IMR-90 (cell line): ENCODE measurements at regions not wholly inside any gene's neighbourhood (a gene's known extent, or its start where the extent isn't known, plus 50 kb on each side); places are given as distances from the start of the nearest gene placed in this dataset.

ENCODE experiments used
- ATAC-seq: fragments of 200-7000 bp; cut with Tn5 transposase; 2 replicates; pipeline ENCODE4 v1.9.1; 2020; ENCODE audit warnings: low read depth, mild to moderate bottlenecking, moderate library complexity
- BruUV-seq: library from RNA; stranded (reverse); fragments of 400-500 nt; replicated peaks from 2 replicates; lab custom pipeline; 2021; lab: Mats Ljungman, UMichigan
- CTCF ChIA-PET: fragments of 300-600 bp; formaldehyde crosslinking; extraction: SDS; loops from one replicate; lab custom pipeline; 2021; ENCODE audit warnings: antibody characterized with exemption; lab: Yijun Ruan, JAX
- POLR2A ChIA-PET: fragments of 300-600 bp; sonication (Branson Sonifier 250); formaldehyde crosslinking; loops from one replicate; lab custom pipeline; 2022; ENCODE audit warnings: antibody characterized with exemption; ENCODE audit not compliant: unreplicated experiment; lab: Charles Lee
- DNase-seq: peaks from one replicate; pipeline ENCODE4 v3.0.0; 2013
- H2AFZ ChIP-seq: replicated peaks from 2 replicates; pipeline ENCODE3; 2013; ENCODE audit warnings: low read length, mild to moderate bottlenecking; ENCODE audit not compliant: poor library complexity
- H2AK5ac ChIP-seq: 2 replicates; pipeline ENCODE4 v1.6.1; 2013; ENCODE audit warnings: low read depth, low read length, inconsistent platforms
- H2AK9ac ChIP-seq: replicated peaks from 2 replicates; pipeline ENCODE3; 2013; ENCODE audit warnings: mild to moderate bottlenecking, low read depth, low read length, moderate library complexity; ENCODE audit not compliant: poor library complexity
- H2BK120ac ChIP-seq: 2 replicates; pipeline ENCODE4 v1.6.1; 2013; ENCODE audit warnings: low read depth, low read length, inconsistent platforms
- H2BK15ac ChIP-seq: 3 replicates; pipeline ENCODE4 v1.6.1; 2013; ENCODE audit warnings: low read depth, low read length, inconsistent platforms
- H2BK20ac ChIP-seq: 2 replicates; pipeline ENCODE4 v1.6.1; 2013; ENCODE audit warnings: low read depth, mild to moderate bottlenecking, inconsistent platforms, low read length, moderate library complexity
- H2BK5ac ChIP-seq: 2 replicates; pipeline ENCODE4 v1.6.1; 2013; ENCODE audit warnings: mild to moderate bottlenecking, low read depth, low read length, inconsistent platforms; ENCODE audit not compliant: poor library complexity, severe bottlenecking
- H3K14ac ChIP-seq: replicated peaks from 2 replicates; pipeline ENCODE4 v1.6.1; 2013; ENCODE audit warnings: low read depth, low read length, inconsistent platforms
- H3K18ac ChIP-seq: 2 replicates; pipeline ENCODE4 v1.6.1; 2013; ENCODE audit warnings: low read depth, low read length, control low read depth
- H3K23ac ChIP-seq: 2 replicates; pipeline ENCODE4 v1.6.1; 2013; ENCODE audit warnings: low read depth, low read length, inconsistent platforms
- H3K27ac ChIP-seq: 2 replicates; pipeline ENCODE4 v1.5.1; 2013; ENCODE audit warnings: mild to moderate bottlenecking, control low read depth, low read length; ENCODE audit not compliant: insufficient read depth
- H3K27me3 ChIP-seq: 2 replicates; pipeline ENCODE4 v1.6.1; 2013; ENCODE audit warnings: low read length; ENCODE audit not compliant: control insufficient read depth, insufficient read depth
- H3K36me3 ChIP-seq: 2 replicates; pipeline ENCODE4 v1.6.1; 2013; ENCODE audit warnings: low read length, mixed read lengths; ENCODE audit not compliant: control insufficient read depth, insufficient read depth
- H3K4ac ChIP-seq: 2 replicates; pipeline ENCODE4 v1.6.1; 2013; ENCODE audit warnings: low read depth, low read length, inconsistent platforms
- H3K4me1 ChIP-seq: 2 replicates; pipeline ENCODE4 v1.6.1; 2013; ENCODE audit warnings: low read length, mixed read lengths; ENCODE audit not compliant: control insufficient read depth, insufficient read depth
- H3K4me2 ChIP-seq: 2 replicates; pipeline ENCODE4 v1.6.1; 2013; ENCODE audit warnings: low read depth, mild to moderate bottlenecking, control low read depth, low read length, moderate library complexity
- H3K4me3 ChIP-seq: 2 replicates; pipeline ENCODE4 v1.5.1; 2013; ENCODE audit warnings: low read depth, mild to moderate bottlenecking, control low read depth, low read length, moderate library complexity; ENCODE audit not compliant: insufficient read depth
- H3K56ac ChIP-seq: 2 replicates; pipeline ENCODE4 v1.6.1; 2013; ENCODE audit warnings: low read length, inconsistent platforms; ENCODE audit not compliant: insufficient read depth; ENCODE audit errors: extremely low read depth
- H3K79me1 ChIP-seq, 2 experiments: 2 replicates each; pipeline ENCODE4 v1.6.1; 2013; ENCODE audit warnings: low read length in 2 of 2, inconsistent platforms in 1 of 2, low read depth in 1 of 2
- H3K9ac ChIP-seq: 2 replicates; pipeline ENCODE4 v1.6.1; 2013; ENCODE audit warnings: low read depth, low read length, control low read depth
- H3K9me1 ChIP-seq: 2 replicates; pipeline ENCODE4 v1.6.1; 2013; ENCODE audit warnings: low read length, inconsistent platforms; ENCODE audit not compliant: insufficient read depth
- H3K9me3 ChIP-seq: 2 replicates; pipeline ENCODE4 v1.6.1; 2013; ENCODE audit warnings: low read length; ENCODE audit not compliant: control insufficient read depth, insufficient read depth
- H4K20me1 ChIP-seq: 2 replicates; pipeline ENCODE4 v1.6.1; 2013; ENCODE audit warnings: low read length, inconsistent platforms; ENCODE audit not compliant: insufficient read depth
- H4K5ac ChIP-seq: 2 replicates; pipeline ENCODE4 v1.6.1; 2013; ENCODE audit warnings: mild to moderate bottlenecking, low read depth, low read length, control low read depth
- H4K8ac ChIP-seq, 2 experiments: 2 replicates each; pipeline ENCODE4 v1.6.1; 2013; ENCODE audit warnings: low read depth in 2 of 2, low read length in 2 of 2, control low read depth in 1 of 2, inconsistent platforms in 1 of 2
- H4K91ac ChIP-seq: 2 replicates; pipeline ENCODE4 v1.6.1; 2013; ENCODE audit warnings: low read depth, low read length, inconsistent platforms; ENCODE audit not compliant: insufficient read depth
- BHLHE40 ChIP-seq: fragments of 150-350 bp; IDR thresholded peaks from 2 replicates; pipeline ENCODE4 v1.6.1; 2016; ENCODE audit warnings: mild to moderate bottlenecking, low read depth, low read length
- CEBPB ChIP-seq: IDR thresholded peaks from 2 replicates; pipeline ENCODE4 v1.6.1; 2012; ENCODE audit warnings: low read depth, low read length, improper control_type of control experiment
- ELK1 ChIP-seq: fragments of 150-350 bp; IDR thresholded peaks from 2 replicates; pipeline ENCODE4 v1.6.1; 2016; ENCODE audit warnings: low read depth, mild to moderate bottlenecking, low read length, moderate library complexity, borderline replicate concordance
- FOS ChIP-seq: fragments of 150-350 bp; IDR thresholded peaks from 2 replicates; pipeline ENCODE4 v1.6.1; 2016; ENCODE audit warnings: low read depth, low read length
- MAFK ChIP-seq: IDR thresholded peaks from 2 replicates; pipeline ENCODE4 v1.6.1; 2012; ENCODE audit warnings: low read depth, low read length, improper control_type of control experiment
- MAZ ChIP-seq: IDR thresholded peaks from 2 replicates; pipeline ENCODE4 v1.6.1; 2012; ENCODE audit warnings: low read depth, mild to moderate bottlenecking, low read length, improper control_type of control experiment, moderate library complexity, borderline replicate concordance
- MXI1 ChIP-seq: IDR thresholded peaks from 2 replicates; pipeline ENCODE4 v1.6.1; 2012; ENCODE audit warnings: low read depth, mild to moderate bottlenecking, low read length, moderate library complexity, borderline replicate concordance
- NFE2L2 ChIP-seq: fragments of 150-350 bp; IDR thresholded peaks from 2 replicates; pipeline ENCODE4 v1.6.1; 2016; ENCODE audit warnings: low read depth, mild to moderate bottlenecking, low read length
- POLR2A ChIP-seq: IDR thresholded peaks from 2 replicates; pipeline ENCODE4 v1.6.1; 2012; ENCODE audit warnings: mild to moderate bottlenecking, low read depth, low read length
- WGBS, 2 experiments: methylation state at CpG; one replicate each; pipeline versions ENCODE4 v1.1.5 to v1.1.7; 2013; ENCODE audit warnings: missing lambda C conversion rate in 2 of 2; ENCODE audit not compliant: insufficient read length in 1 of 2; ENCODE audit errors: extremely low coverage in 2 of 2; 5-methylcytosine and 5-hydroxymethylcytosine counted together
- dilution Hi-C: fragments of 300-500 bp; cut with HindIII; formaldehyde crosslinking; loops from one replicate; pipeline ENCODE4 v1.14.3; 2018; ENCODE audit warnings: low sequenced_read_pairs; ENCODE audit not compliant: unreplicated experiment
- in situ Hi-C: fragments of 300-500 bp; cut with MboI; formaldehyde crosslinking; loops from 3 replicates; pipeline ENCODE4 v1.14.3; 2019; ENCODE audit warnings: low sequenced_read_pairs, inconsistent platforms, mixed read lengths
- intact Hi-C: fragments of 100-400 bp; cut with micrococcal nuclease; formaldehyde crosslinking; loops from 2 replicates; pipeline ENCODE4 v1.10.0; 2022

GRCh38 chr2:7878786-7879482, 802.9 kb upstream of the ID2 start:
- Histone ChIP-seq H2BK120ac (no peak overlapping the region), H4K20me1 (no peaks in the 10 kb centered on the region), H3K23ac (no peak overlapping the region), H3K79me1 (no peaks in the 10 kb centered on the region), H2AK9ac (no peak overlapping the region), H2BK20ac (no peak overlapping the region), H2BK5ac (no peak overlapping the region), H3K14ac (no peak overlapping the region), H2BK15ac (no peak overlapping the region), H4K91ac (no peak overlapping the region), H4K8ac (no peak overlapping the region), H3K9ac (no peak overlapping the region), H3K4me1 (no peaks in the 10 kb centered on the region), H3K56ac (no peak overlapping the region; the same call in 1 of the 2 replicates), H3K9me1 (no peaks in the 10 kb centered on the region), H3K4ac (no peak overlapping the region), H3K18ac (no peak overlapping the region), H2AK5ac (no peak overlapping the region), H3K4me2 (no peak overlapping the region), H3K27ac (no peak overlapping the region), H3K27me3 (no peaks in the 10 kb centered on the region), H3K36me3 (no peaks in the 10 kb centered on the region), H3K9me3 (no peaks in the 10 kb centered on the region), H4K5ac (no peak overlapping the region), H2AFZ (peak overlapping the region; percentile 32), H3K4me3 (no peak overlapping the region)
- in situ Hi-C loops (no loop called here), dilution Hi-C loops (no loop called here), intact Hi-C loops (no loop called here)
- BruUV-seq, result no TSS peak
- DNase-seq (peak; percentile 5), ATAC-seq (no peak)
- no peak for TF ChIP-seq MXI1
- TF ChIP-seq BHLHE40, result no peak
- no peak for TF ChIP-seq ELK1
- no peak for TF ChIP-seq CEBPB
- no peak for TF ChIP-seq MAZ
- no peak for TF ChIP-seq MAFK
- no peak for TF ChIP-seq NFE2L2
- TF ChIP-seq FOS, result no peak
- TF ChIP-seq POLR2A, result no peak
- POLR2A ChIA-PET, result no interaction called here
- CTCF ChIA-PET, result interaction anchor here (0.5 kb wide), 1 partner anchor 43 kb away, joined by 3 read pairs; no protein-coding TSS in a partner anchor
- WGBS, 2 experiments, result 33% methylated on average over 1 of the region's 12 CpGs; no CpG with 5 or more reads in 1 of the 2 experiments
